MCF 10A (cell line): ENCODE measurements at regions not wholly inside any gene's neighbourhood (a gene's known extent, or its start where the extent isn't known, plus 50 kb on each side); places are given as distances from the start of the nearest gene placed in this dataset.

ENCODE experiments used
- BruUV-seq: library from RNA; stranded (reverse); fragments of 400-500 nt; replicated peaks from 2 replicates; lab custom pipeline; 2021; lab: Mats Ljungman, UMichigan
- CTCF ChIA-PET: fragments of 300-600 bp; sonication (Branson Sonifier 250); formaldehyde crosslinking; extraction: SDS; loops from one replicate; lab custom pipeline; 2021; ENCODE audit warnings: antibody characterized with exemption, inconsistent platforms; lab: Yijun Ruan, JAX
- POLR2A ChIA-PET: fragments of 300-600, 350-650 bp; sonication (Branson Sonifier 250); formaldehyde crosslinking; extraction: SDS; loops from one replicate; lab custom pipeline; 2020; ENCODE audit warnings: antibody characterized with exemption, inconsistent platforms; lab: Yijun Ruan, JAX
- DNase-seq: peaks from one replicate; pipeline ENCODE4 v3.0.0-alpha.2; 2018; ENCODE audit not compliant: unreplicated experiment
- H3K27ac Mint-ChIP-seq: one replicate; pipeline ENCODE4 v1.8.0; 2022; ENCODE audit warnings: mild to moderate bottlenecking, low read depth, mixed read lengths; ENCODE audit not compliant: unreplicated experiment
- H3K27me3 Mint-ChIP-seq: one replicate; pipeline ENCODE4 v1.8.0; 2022; ENCODE audit warnings: mixed read lengths; ENCODE audit not compliant: insufficient read depth, unreplicated experiment
- H3K36me3 Mint-ChIP-seq: one replicate; pipeline ENCODE4 v1.8.0; 2022; ENCODE audit warnings: mild to moderate bottlenecking, moderate library complexity, mixed read lengths; ENCODE audit not compliant: insufficient read depth, unreplicated experiment
- H3K4me1 Mint-ChIP-seq: one replicate; pipeline ENCODE4 v1.8.0; 2022; ENCODE audit warnings: mixed read lengths; ENCODE audit not compliant: insufficient read depth, unreplicated experiment
- H3K4me3 Mint-ChIP-seq: one replicate; pipeline ENCODE4 v1.8.0; 2022; ENCODE audit warnings: mild to moderate bottlenecking, moderate library complexity, mixed read lengths; ENCODE audit not compliant: unreplicated experiment
- H3K9me3 Mint-ChIP-seq: one replicate; pipeline ENCODE4 v1.8.0; 2022; ENCODE audit warnings: mixed read lengths; ENCODE audit not compliant: unreplicated experiment
- intact Hi-C: fragments of 100-400 bp; cut with micrococcal nuclease; formaldehyde crosslinking; loops from 2 replicates; pipeline ENCODE4 v1.14.1; 2022
- TF ChIP-seq, protein P1 (sequence below): fragments of 200-600 bp; IDR thresholded peaks from one replicate; pipeline ENCODE4 v1.8.0; 2022; ENCODE audit warnings: antibody characterized with exemption, mild to moderate bottlenecking; ENCODE audit not compliant: unreplicated experiment

DNA sequence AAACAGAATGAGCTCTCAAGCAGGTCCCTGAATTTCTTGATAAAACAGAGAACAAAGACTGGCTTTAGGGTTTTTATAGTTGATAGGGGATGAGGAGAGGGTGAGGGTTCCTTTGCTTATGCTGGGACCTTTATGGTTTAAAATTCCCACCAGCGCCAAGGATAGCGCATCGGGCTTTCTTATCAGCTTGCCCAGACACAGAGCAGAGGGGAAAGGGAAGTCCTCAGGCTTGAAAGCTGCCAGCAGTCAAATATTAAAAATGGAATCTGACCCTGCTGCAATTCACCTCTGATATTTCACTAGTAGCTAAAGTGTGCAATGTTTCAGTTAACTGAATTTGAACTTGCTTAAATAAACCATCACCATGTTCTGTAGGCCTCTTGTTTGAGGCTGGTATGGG is 55.0 kb upstream of the EPHA3 start:
- Mint-ChIP-seq H3K4me3 (no peak overlapping the region), H3K4me1 (no peaks in the 10 kb centered on the region), H3K27ac (no peak overlapping the region), H3K9me3 (no peaks in the 10 kb centered on the region), H3K36me3 (no peaks in the 10 kb centered on the region), H3K27me3 (no peaks in the 10 kb centered on the region)
- no TSS peak for BruUV-seq
- TF ChIP-seq, protein P1, sequence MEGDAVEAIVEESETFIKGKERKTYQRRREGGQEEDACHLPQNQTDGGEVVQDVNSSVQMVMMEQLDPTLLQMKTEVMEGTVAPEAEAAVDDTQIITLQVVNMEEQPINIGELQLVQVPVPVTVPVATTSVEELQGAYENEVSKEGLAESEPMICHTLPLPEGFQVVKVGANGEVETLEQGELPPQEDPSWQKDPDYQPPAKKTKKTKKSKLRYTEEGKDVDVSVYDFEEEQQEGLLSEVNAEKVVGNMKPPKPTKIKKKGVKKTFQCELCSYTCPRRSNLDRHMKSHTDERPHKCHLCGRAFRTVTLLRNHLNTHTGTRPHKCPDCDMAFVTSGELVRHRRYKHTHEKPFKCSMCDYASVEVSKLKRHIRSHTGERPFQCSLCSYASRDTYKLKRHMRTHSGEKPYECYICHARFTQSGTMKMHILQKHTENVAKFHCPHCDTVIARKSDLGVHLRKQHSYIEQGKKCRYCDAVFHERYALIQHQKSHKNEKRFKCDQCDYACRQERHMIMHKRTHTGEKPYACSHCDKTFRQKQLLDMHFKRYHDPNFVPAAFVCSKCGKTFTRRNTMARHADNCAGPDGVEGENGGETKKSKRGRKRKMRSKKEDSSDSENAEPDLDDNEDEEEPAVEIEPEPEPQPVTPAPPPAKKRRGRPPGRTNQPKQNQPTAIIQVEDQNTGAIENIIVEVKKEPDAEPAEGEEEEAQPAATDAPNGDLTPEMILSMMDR = no peak
- POLR2A ChIA-PET = no interaction called here
- CTCF ChIA-PET = no interaction called here
- no peak for DNase-seq
- intact Hi-C loops = no loop called here

DNA sequence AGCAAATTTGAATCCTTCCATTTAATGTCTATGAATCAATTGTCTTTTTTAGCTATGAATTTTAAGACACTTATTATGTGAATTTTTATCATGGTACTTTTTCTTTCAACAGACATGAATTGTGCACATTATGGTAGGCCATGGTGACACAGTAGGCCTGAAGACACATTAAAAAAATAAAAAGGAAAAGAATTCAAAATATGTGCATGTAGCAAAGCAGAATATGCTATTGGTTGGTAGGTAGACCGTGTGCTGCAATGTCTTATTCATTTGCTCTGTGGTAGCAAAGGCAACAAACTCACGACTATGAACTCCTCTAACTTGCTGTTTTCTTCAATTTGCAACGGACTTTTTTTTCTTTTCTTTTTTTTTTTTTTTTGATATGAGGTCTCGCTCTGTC is 50.0 kb upstream of the EPHA3 start:
- Mint-ChIP-seq H3K36me3 (no peaks in the 10 kb centered on the region), H3K4me1 (peaks cover 7% of the 10 kb centered on the region), H3K27me3 (no peaks in the 10 kb centered on the region), H3K9me3 (no peaks in the 10 kb centered on the region), H3K4me3 (no peak overlapping the region), H3K27ac (no peak overlapping the region)
- ChIA-PET CTCF (interaction anchor here (0.6 to 0.7 kb wide), 2 partner anchors 66 to 82 kb away, joined by 3 to 4 read pairs; no protein-coding TSS in a partner anchor), POLR2A (interaction anchor here (0.7 kb wide), 1 partner anchor 859 kb away, joined by 3 read pairs; no protein-coding TSS in a partner anchor)
- no peak for DNase-seq
- intact Hi-C loops = no loop called here
- BruUV-seq = no TSS peak
- TF ChIP-seq, protein P1 = no peak
